ENCODE measurements at regions not wholly inside any gene's neighbourhood (a gene's known extent, or its start where the extent isn't known, plus 50 kb on each side); places are given as distances from the start of the nearest gene placed in this dataset.

GRCh38 chrX:73267979-73268378 lies 53.3 kb upstream of the NAP1L2 start (continued):
- TF ChIP-seq CHD2 (IDR thresholded peaks at IDR 0.05; ENCODE audit: borderline replicate concordance, low read depth, low read length), result no peak
- no peak for TF ChIP-seq EED (IDR thresholded peaks at IDR 0.05; ENCODE audit: low read depth)
- TF ChIP-seq ZNF24 (IDR thresholded peaks at IDR 0.05), result no peak
- no peak for TF ChIP-seq ZBTB4 (CRISPR knock-in tag; IDR thresholded peaks at IDR 0.05)
- no peak for TF ChIP-seq RAD51 (IDR thresholded peaks at IDR 0.05)
- TF ChIP-seq HDAC2 (IDR thresholded peaks at IDR 0.05), result no peak
- TF ChIP-seq KDM1A (IDR thresholded peaks at IDR 0.05; ENCODE audit: borderline replicate concordance), result no peak
- TF ChIP-seq NR2C2 (IDR thresholded peaks at IDR 0.05; ENCODE audit: borderline replicate concordance, control insufficient read depth, insufficient read length, low read depth), result no peak
- TF ChIP-seq PAX8 (IDR thresholded peaks at IDR 0.05), result no peak

GRCh38 chrX:73267206-73267605 lies 52.6 kb upstream of the NAP1L2 start:
- POLR2A ChIA-PET, result no interaction called here

More at GRCh38 chrX:73267206-73267605, 52.6 kb upstream of the NAP1L2 start:
- no peak for TF ChIP-seq E2F4 (IDR thresholded peaks at IDR 0.05; ENCODE audit: low read depth, low read length)
- TF ChIP-seq PBX3 (IDR thresholded peaks at IDR 0.05; ENCODE audit: insufficient replicate concordance, low read depth, low read length), result no peak
- TF ChIP-seq TARDBP (IDR thresholded peaks at IDR 0.05; ENCODE audit: borderline replicate concordance), result no peak
- TF ChIP-seq BCL3 (IDR thresholded peaks at IDR 0.05; ENCODE audit: borderline replicate concordance, insufficient read depth, low read depth, low read length, poor library complexity, severe bottlenecking), result no peak
- no peak for TF ChIP-seq REST (IDR thresholded peaks at IDR 0.05; ENCODE audit: low read depth, low read length)
- TF ChIP-seq RBBP5 (conservative IDR thresholded peaks at IDR 0.05), result no peak
- in situ Hi-C loops (cut with MboI) (loop anchor here (25.0 kb wide), 1 partner anchor 1030 kb away; the partner anchor contains the start of gene ERCC6L), intact Hi-C loops (cut with micrococcal nuclease; ENCODE audit: unreplicated experiment) (no loop called here)
- CTCF ChIA-PET, result no interaction called here
- DNase-seq (ENCODE audit: low read depth, low spot score), result no peak
- BruUV-seq (replicated peaks), result no TSS peak
- Histone ChIP-seq H3K4me1 (ENCODE audit: control insufficient read depth, insufficient read depth, low read length) (no peaks in the 10 kb centered on the region), H3K4me3 (no peak overlapping the region), H4K20me1 (ENCODE audit: control insufficient read depth, insufficient read depth) (no peaks in the 10 kb centered on the region), H3K9ac (ENCODE audit: control insufficient read depth, insufficient read depth, low read length) (no peak overlapping the region), H3K27me3 (replicated peaks in 1 of 2; ENCODE audit: control insufficient read depth in 2 of 2, insufficient read depth in 2 of 2, low read length in 1 of 2) (no peaks in the 10 kb centered on the region), H2AFZ (ENCODE audit: control insufficient read depth, low read depth, low read length) (no peak overlapping the region), H3K36me3 (ENCODE audit: control insufficient read depth in 2 of 2, insufficient read depth in 2 of 2, low read length in 1 of 2) (no peaks in the 10 kb centered on the region), H3K79me2 (ENCODE audit: control insufficient read depth, insufficient read depth, low read length) (no peaks in the 10 kb centered on the region), H3K9me3 (replicated peaks; ENCODE audit: control insufficient read depth, insufficient read depth, low read length) (no peaks in the 10 kb centered on the region), H3K27ac (ENCODE audit: control insufficient read depth, insufficient read depth) (no peak overlapping the region), H3K4me2 (ENCODE audit: control insufficient read depth, insufficient read depth) (no peak overlapping the region)
- RAD21 ChIA-PET (ENCODE audit: unreplicated experiment), result no interaction called here
- SMC1A ChIA-PET (ENCODE audit: uncharacterized antibody, unreplicated experiment), result no interaction called here
- ATAC-seq, result no peak
- no peak for FAIRE-seq

Data from GM12878 (cell line).